Psoas muscle (tissue), 7 donors: ENCODE measurements at regions not wholly inside any gene's neighbourhood (a gene's known extent, or its start where the extent isn't known, plus 50 kb on each side); places are given as distances from the start of the nearest gene placed in this dataset.
A peak's percentile ranks its signal among the peaks of the same experiment; 100 is the strongest.

Experiments used
- ATAC-seq, 4 donors: fragments of 200-7000 bp; cut with Tn5 transposase; one replicate each; pipeline ENCODE4 v1.9.1; 2020; ENCODE audit warnings: moderate library complexity in 3 of 4, mild to moderate bottlenecking in 2 of 4
- DNase-seq, 2 donors: peaks; one replicate each; pipeline ENCODE4 v3.0.0-alpha.2; 2020
- H3K27ac ChIP-seq: fragments of 200-600 bp; one replicate; pipeline ENCODE4 v1.8.0; 2022
- H3K27me3 ChIP-seq, 3 donors: fragments of 200-600 bp in 1 of 3; one replicate each; pipeline versions ENCODE4 v1.6.1 to v1.8.0; 2013 to 2022; ENCODE audit warnings: low read length in 2 of 3, mild to moderate bottlenecking in 2 of 3, moderate library complexity in 1 of 3; ENCODE audit not compliant: insufficient read depth in 3 of 3
- H3K36me3 ChIP-seq, 2 donors: fragments of 200-600 bp in 1 of 2; one replicate each; pipeline versions ENCODE4 v1.6.1 to v1.8.0; 2013 to 2022; ENCODE audit warnings: low read depth in 1 of 2, mild to moderate bottlenecking in 1 of 2, moderate library complexity in 1 of 2; ENCODE audit not compliant: insufficient read depth in 1 of 2
- H3K4me1 ChIP-seq: fragments of 200-600 bp; one replicate; pipeline ENCODE4 v1.8.0; 2022
- H3K4me3 ChIP-seq: fragments of 200-600 bp; one replicate; pipeline ENCODE4 v1.8.0; 2022; ENCODE audit warnings: mild to moderate bottlenecking
- H3K9me3 ChIP-seq: fragments of 200-600 bp; one replicate; pipeline ENCODE4 v1.8.0; 2022
- CTCF ChIP-seq: fragments of 200-600 bp; IDR thresholded peaks from one replicate; pipeline ENCODE4 v1.8.0; 2022; ENCODE audit warnings: antibody characterized with exemption
- WGBS, 3 donors: extraction: QIAGEN DNeasy Blood & Tissue Kit; methylation state at CpG; one replicate each; pipeline versions ENCODE4 v1.1.6 to v1.1.7; 2013; 5-methylcytosine and 5-hydroxymethylcytosine counted together
- intact Hi-C, 2 donors: fragments of 100-400 bp; cut with DNase I; formaldehyde crosslinking; loops; one replicate each; pipeline versions ENCODE4 v1.11.0 to v1.14.2; 2022
- donor health status: healthy with polysubstance abuse.
- donor health status: DM: no; HTN: no; CAD: no; lungs with moderate emphysema.
- donor health status: Bipolar disorder and iron deficiency.
- donor health status: healthy.
- donor health status: DM: yes; HTN: yes; CAD: no.
- donor health status: DM: no; HTN: no; CAD: no.
- donor health status: DM: yes; HTN: yes; CAD: no.

GRCh38 chr5:102579379-102579778 is 80.6 kb upstream of the SLCO6A1 start:
- Histone ChIP-seq H3K27ac (no peak overlapping the region), H3K27me3 (no peaks in the 10 kb centered on the region), H3K9me3 (no peaks in the 10 kb centered on the region), H3K4me3 (no peak overlapping the region), H3K4me1 (no peaks in the 10 kb centered on the region), H3K36me3 (no peaks in the 10 kb centered on the region)
- DNase-seq (no peak), ATAC-seq (no peak)
- WGBS, 3 donors = 48 to 80% (median 69%) methylated on average over 1 of the region's 1 CpG
- intact Hi-C loops = no loop called here
- no peak for TF ChIP-seq CTCF

- Histone ChIP-seq H3K36me3 (no peaks in the 10 kb centered on the region), H3K9me3 (no peaks in the 10 kb centered on the region), H3K4me3 (no peak overlapping the region), H3K4me1 (no peaks in the 10 kb centered on the region), H3K27ac (no peak overlapping the region), H3K27me3 (no peaks in the 10 kb centered on the region)
- intact Hi-C loops = loop anchor here (2.0 to 5.0 kb wide), 3 partner anchors 461 to 556 kb away; no protein-coding TSS in a partner anchor
- no peak for TF ChIP-seq CTCF
- DNase-seq (no peak), ATAC-seq (no peak)
Measured at GRCh38 chr5:102581011-102581410, 82.2 kb upstream of the SLCO6A1 start.

- Histone ChIP-seq H3K27me3 (no peaks in the 10 kb centered on the region), H3K9me3 (no peaks in the 10 kb centered on the region), H3K4me1 (no peaks in the 10 kb centered on the region), H3K36me3 (no peaks in the 10 kb centered on the region), H3K27ac (no peak overlapping the region), H3K4me3 (no peak overlapping the region)
- ATAC-seq (no peak), DNase-seq (no peak)
- TF ChIP-seq CTCF = no peak
- 63 to 66% (median 63%) methylated on average over 3 of the region's 3 CpGs for WGBS, 3 donors
- intact Hi-C loops = loop anchor here (5.0 kb wide), 2 partner anchors 460 to 555 kb away; no protein-coding TSS in a partner anchor
Measured at GRCh38 chr5:102582696-102583095, 83.9 kb upstream of the SLCO6A1 start.

GRCh38 chr5:102583276-102584124 is 84.7 kb upstream of the SLCO6A1 start:
- no peaks in the 10 kb centered on the region for H3K9me3 ChIP-seq
- no peak overlapping the region for H3K4me3 ChIP-seq
- H3K27me3 ChIP-seq = no peaks in the 10 kb centered on the region
- H3K36me3 ChIP-seq = no peaks in the 10 kb centered on the region
- TF ChIP-seq CTCF = peak; percentile 46
- H3K4me1 ChIP-seq = no peaks in the 10 kb centered on the region
- no peak overlapping the region for H3K27ac ChIP-seq
- intact Hi-C loops = loop anchor here (5.0 kb wide), 2 partner anchors 459 to 554 kb away; no protein-coding TSS in a partner anchor
- no peak for ATAC-seq
- 19 to 33% (median 20%) methylated on average over 5 of the region's 5 CpGs for WGBS, 3 donors
- no peak for DNase-seq
